Mesothelial cell of epicardium (in vitro differentiated cells): ENCODE measurements at regions not wholly inside any gene's neighbourhood (a gene's known extent, or its start where the extent isn't known, plus 50 kb on each side); places are given as distances from the start of the nearest gene placed in this dataset.

ENCODE experiments used
- DNase-seq, 2 experiments: peaks; one replicate each; pipeline ENCODE4 v3.0.0; 2021; ENCODE audit warnings: low spot score in 2 of 2; ENCODE audit not compliant: unreplicated experiment in 2 of 2
- H3K27ac Mint-ChIP-seq: 2 replicates; pipeline ENCODE4 v1.8.0; 2021; ENCODE audit warnings: mixed read lengths
- H3K27me3 Mint-ChIP-seq: 2 replicates; pipeline ENCODE4 v1.8.0; 2021; ENCODE audit warnings: low read depth, mixed read lengths
- H3K36me3 Mint-ChIP-seq: 2 replicates; pipeline ENCODE4 v1.8.0; 2021; ENCODE audit warnings: mixed read lengths
- H3K4me1 Mint-ChIP-seq: 2 replicates; pipeline ENCODE4 v1.8.0; 2021; ENCODE audit warnings: mixed read lengths
- H3K4me3 Mint-ChIP-seq: 2 replicates; pipeline ENCODE4 v1.8.0; 2021; ENCODE audit warnings: mild to moderate bottlenecking, moderate library complexity, mixed read lengths
- H3K9me3 Mint-ChIP-seq: 2 replicates; pipeline ENCODE4 v1.8.0; 2021; ENCODE audit warnings: mixed read lengths
- TF ChIP-seq, protein P1 (sequence below): fragments of 200-600 bp; sonication (generic); IDR thresholded peaks from one replicate; pipeline ENCODE4 v1.5.0; 2021; ENCODE audit warnings: antibody characterized with exemption; ENCODE audit not compliant: unreplicated experiment

DNA sequence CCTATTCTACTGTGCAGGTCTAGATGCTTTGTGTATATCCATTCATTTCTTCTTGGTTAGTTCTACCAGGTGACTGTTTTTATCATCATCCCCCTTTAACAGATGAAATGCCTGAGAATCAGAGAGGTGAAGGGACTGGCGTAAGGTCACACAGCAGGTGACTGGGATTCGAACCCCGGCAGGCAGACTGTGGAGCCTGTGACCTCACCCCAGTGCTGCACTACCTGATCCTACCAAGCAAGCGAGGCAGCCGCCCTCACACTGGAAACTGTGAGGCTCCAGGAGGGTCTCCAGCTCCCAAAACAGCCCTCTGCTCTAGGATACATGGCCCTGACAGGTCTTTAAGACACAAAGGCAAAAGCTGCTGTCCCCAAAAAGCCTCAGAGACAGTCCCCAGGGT is 91.7 kb downstream of the CHST1 start:
- H3K9me3 Mint-ChIP-seq: no peaks in the 10 kb centered on the region

DNA sequence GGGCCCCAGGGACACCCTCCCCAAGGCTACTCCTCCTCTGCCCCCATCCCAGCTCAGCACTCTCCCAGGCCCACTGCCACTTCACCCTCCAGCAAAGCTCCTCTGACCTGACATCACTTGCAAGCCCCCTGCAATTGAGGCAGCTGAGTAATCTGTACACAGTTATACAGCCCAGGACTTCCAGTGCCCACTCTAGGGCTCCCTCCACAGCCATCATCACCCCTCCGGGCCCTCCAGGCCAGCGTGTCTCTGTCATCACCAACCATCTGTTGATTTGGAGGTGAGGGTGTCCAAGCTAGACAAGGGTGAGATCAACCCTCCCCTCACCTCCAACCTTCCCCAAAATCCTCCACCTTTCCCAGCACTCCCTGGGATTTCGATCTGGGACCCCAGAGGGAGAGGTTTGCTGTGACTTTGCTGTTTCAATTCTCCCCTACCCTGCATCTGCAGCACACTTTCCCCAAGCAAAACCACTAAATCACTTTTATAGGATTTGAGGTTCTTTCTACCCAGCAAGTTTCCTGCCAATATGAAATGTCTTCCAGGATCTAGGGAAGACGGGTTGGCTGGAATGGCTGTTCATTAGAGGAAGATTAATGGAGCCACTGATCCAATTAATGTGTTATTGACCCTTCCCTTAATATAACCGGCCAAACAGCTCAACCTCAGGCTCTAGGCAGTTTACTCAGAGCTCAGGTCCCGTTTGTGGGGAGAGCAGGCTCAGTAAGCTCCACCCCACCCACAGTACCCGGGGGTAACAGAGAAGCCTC is 92.9 kb downstream of the CHST1 start:
- Mint-ChIP-seq H3K9me3 (no peaks in the 10 kb centered on the region), H3K4me1 (no peaks in the 10 kb centered on the region), H3K27me3 (peaks cover 76% of the 10 kb centered on the region), H3K4me3 (no peak overlapping the region), H3K27ac (no peak overlapping the region), H3K36me3 (no peaks in the 10 kb centered on the region)
- no peak for DNase-seq
- TF ChIP-seq, protein P1, sequence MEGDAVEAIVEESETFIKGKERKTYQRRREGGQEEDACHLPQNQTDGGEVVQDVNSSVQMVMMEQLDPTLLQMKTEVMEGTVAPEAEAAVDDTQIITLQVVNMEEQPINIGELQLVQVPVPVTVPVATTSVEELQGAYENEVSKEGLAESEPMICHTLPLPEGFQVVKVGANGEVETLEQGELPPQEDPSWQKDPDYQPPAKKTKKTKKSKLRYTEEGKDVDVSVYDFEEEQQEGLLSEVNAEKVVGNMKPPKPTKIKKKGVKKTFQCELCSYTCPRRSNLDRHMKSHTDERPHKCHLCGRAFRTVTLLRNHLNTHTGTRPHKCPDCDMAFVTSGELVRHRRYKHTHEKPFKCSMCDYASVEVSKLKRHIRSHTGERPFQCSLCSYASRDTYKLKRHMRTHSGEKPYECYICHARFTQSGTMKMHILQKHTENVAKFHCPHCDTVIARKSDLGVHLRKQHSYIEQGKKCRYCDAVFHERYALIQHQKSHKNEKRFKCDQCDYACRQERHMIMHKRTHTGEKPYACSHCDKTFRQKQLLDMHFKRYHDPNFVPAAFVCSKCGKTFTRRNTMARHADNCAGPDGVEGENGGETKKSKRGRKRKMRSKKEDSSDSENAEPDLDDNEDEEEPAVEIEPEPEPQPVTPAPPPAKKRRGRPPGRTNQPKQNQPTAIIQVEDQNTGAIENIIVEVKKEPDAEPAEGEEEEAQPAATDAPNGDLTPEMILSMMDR: no peak

More for the DNA sequence above, 91.7 kb downstream of the CHST1 start:
- Mint-ChIP-seq H3K27me3 (peaks cover 82% of the 10 kb centered on the region), H3K4me1 (no peaks in the 10 kb centered on the region), H3K4me3 (no peak overlapping the region), H3K36me3 (no peaks in the 10 kb centered on the region), H3K27ac (no peak overlapping the region)
- TF ChIP-seq, protein P1: no peak
- DNase-seq: no peak

DNA sequence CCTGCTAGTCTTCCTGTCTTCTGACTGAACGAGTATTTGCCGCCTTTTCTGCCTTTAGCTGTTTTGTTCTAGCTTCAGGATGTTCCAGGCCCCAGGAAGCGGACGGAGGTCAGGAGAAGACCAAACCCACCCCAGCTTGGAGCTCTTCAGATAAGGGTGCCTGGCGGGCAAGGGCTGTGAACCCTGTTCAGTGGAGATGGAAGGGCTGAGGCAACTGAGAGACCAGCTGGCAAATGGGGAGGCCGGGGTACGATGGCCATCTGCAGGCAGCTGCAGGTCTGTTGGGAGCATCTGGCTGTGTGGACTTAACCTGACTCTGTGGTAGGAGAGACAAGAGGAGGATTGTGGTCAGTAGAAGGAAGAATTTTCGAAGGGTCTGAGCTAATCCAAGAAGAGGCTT is 95.6 kb downstream of the CHST1 start:
- H3K4me3 Mint-ChIP-seq: no peak overlapping the region
- peaks cover 53% of the 10 kb centered on the region for H3K27me3 Mint-ChIP-seq
- H3K36me3 Mint-ChIP-seq: no peaks in the 10 kb centered on the region

DNA sequence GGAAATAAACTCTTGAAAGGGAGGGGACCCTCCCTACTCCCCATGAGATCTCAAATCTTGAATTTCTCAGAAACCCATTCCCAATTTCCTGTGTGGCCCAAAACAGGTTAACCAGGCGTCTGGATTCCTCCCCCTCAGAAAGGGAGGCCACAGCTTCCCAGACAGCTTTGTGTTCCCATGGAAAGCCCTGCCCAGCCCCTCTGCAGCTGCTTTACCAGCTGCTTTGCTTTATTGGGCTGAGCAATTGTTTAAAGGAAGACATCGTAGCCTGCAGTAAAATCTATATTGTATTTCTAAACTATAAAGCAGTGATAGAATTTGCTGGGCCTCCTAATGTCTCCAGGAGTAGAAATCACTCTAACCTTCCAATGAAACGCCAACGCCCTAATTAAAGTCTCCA is 97.4 kb downstream of the CHST1 start:
- Mint-ChIP-seq H3K4me3 (no peak overlapping the region), H3K36me3 (no peaks in the 10 kb centered on the region), H3K9me3 (no peaks in the 10 kb centered on the region), H3K4me1 (no peaks in the 10 kb centered on the region), H3K27me3 (peaks cover 56% of the 10 kb centered on the region), H3K27ac (no peak overlapping the region)
- DNase-seq: no peak
- TF ChIP-seq, protein P1: no peak

More for the DNA sequence above, 95.6 kb downstream of the CHST1 start:
- no peak for DNase-seq
- H3K4me1 Mint-ChIP-seq: no peaks in the 10 kb centered on the region
- H3K27ac Mint-ChIP-seq: no peak overlapping the region
- no peaks in the 10 kb centered on the region for H3K9me3 Mint-ChIP-seq
- TF ChIP-seq, protein P1: no peak

DNA sequence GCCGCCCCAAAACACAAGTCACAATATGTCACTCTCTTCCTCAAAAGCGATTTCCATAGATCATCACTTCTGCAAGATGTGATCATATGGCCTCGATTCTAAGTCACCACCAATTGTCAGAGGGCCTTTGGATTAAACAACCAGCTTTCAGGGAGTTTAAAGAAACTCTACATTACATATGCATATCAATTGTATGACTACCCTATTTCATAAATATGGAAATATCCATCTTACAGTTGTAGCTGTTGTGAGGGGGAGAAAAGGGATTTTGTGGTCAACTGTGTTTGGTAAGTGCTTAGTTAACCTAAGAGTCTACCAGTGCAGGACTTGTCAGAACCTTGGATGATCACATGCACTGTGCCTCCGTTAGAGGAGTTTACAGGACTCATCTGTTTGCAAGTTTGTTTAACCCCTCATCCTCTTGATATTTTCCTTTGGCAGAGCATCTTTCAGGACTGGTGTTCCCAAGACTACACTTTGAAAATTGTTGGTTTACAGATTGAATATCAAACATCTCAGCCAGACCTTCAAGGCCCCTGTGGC is 99.9 kb downstream of the CHST1 start:
- Mint-ChIP-seq H3K9me3 (no peaks in the 10 kb centered on the region), H3K27me3 (peaks cover 36% of the 10 kb centered on the region), H3K4me1 (peaks cover 7% of the 10 kb centered on the region), H3K4me3 (no peak overlapping the region), H3K36me3 (no peaks in the 10 kb centered on the region), H3K27ac (no peak overlapping the region)
- DNase-seq: no peak
- TF ChIP-seq, protein P1: no peak
